ENCODE measurements at regions not wholly inside any gene's neighbourhood (a gene's known extent, or its start where the extent isn't known, plus 50 kb on each side); places are given as distances from the start of the nearest gene placed in this dataset.

DNA sequence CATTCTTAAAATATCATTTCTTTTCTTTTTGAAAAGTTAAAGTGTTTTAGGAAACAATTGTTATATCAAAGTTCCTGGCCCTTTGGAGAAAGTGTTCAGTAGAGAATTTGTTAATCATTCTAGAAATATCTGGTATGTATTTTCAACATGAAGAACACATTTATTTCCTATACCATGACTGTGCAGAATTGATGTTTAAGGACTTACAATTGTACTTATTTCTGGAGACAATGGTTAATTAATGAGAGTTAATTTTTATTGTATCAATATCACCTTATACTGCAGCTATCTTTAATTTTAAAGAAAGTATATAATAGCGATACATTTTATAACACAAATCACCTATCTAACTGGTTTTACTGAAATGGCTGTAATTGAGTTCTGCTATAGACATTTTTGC is 95.3 kb downstream of the TEX29 start:
- Histone ChIP-seq H3K4me3 (ENCODE audit: low read length) (no peak overlapping the region), H3K9me3 (ENCODE audit: control insufficient read depth, low read length) (no peaks in the 10 kb centered on the region), H3K4me1 (ENCODE audit: control insufficient read depth, insufficient read depth, low read length) (no peaks in the 10 kb centered on the region), H3K36me3 (ENCODE audit: control insufficient read depth, insufficient read depth, low read length) (no peaks in the 10 kb centered on the region), H3K9ac (ENCODE audit: low read length) (no peak overlapping the region), H3K27me3 (ENCODE audit: control insufficient read depth, insufficient read depth, low read length) (peaks cover 12% of the 10 kb centered on the region)

GRCh38 chr13:111418101-111418500 is 97.7 kb downstream of the TEX29 start:
- peaks cover 3% of the 10 kb centered on the region for H3K27me3 ChIP-seq (ENCODE audit: control insufficient read depth, insufficient read depth, low read length)
- H3K4me1 ChIP-seq (ENCODE audit: control insufficient read depth, insufficient read depth, low read length), result no peaks in the 10 kb centered on the region
- H3K36me3 ChIP-seq (ENCODE audit: control insufficient read depth, insufficient read depth, low read length), result no peaks in the 10 kb centered on the region
- H3K9ac ChIP-seq (ENCODE audit: low read length), result no peak overlapping the region
- no peaks in the 10 kb centered on the region for H3K9me3 ChIP-seq (ENCODE audit: control insufficient read depth, low read length)
- no peak overlapping the region for H3K4me3 ChIP-seq (ENCODE audit: low read length)

DNA sequence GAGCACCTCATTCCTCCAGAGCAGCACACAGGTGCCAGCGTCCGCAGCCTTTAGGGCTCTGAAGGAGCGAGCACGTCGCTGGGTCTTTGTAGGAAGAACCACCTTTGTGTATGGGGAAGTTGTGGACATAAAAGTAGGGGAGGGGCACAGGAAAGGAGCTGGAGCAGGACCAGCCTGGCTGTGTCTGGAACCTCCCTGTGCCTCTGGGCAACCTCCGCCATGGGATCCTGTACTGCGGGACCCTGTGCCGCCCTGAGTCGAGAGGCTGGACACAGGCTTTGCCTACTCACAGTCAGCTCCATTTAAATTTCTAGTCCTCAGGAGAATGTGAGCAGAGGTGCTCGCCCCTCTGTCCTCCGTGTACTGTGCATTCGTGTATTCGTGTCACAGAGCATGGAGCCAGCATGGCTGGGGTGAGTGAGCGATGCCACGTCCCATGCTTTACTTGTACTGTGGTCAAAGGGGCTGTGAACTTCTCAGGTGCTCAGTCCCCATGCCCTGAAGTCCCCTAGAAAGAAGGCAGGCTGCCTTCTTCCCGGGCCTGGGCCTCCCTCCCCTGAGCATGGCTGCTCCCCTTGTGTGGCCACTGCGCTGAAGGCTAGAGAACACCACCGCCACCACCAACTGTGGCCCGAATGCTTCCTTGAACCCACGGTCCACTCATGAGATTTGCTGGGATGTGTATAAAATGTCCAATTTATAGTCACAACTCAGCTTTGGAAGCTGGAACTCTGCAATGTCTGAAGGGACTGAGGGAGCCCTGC is 99.9 kb downstream of the TEX29 start:
- Histone ChIP-seq H3K27me3 (ENCODE audit: control insufficient read depth, insufficient read depth, low read length) (peaks cover 3% of the 10 kb centered on the region), H3K4me3 (ENCODE audit: low read length) (no peak overlapping the region), H3K36me3 (ENCODE audit: control insufficient read depth, insufficient read depth, low read length) (no peaks in the 10 kb centered on the region), H3K9me3 (ENCODE audit: control insufficient read depth, low read length) (no peaks in the 10 kb centered on the region), H3K4me1 (ENCODE audit: control insufficient read depth, insufficient read depth, low read length) (no peaks in the 10 kb centered on the region), H3K9ac (ENCODE audit: low read length) (no peak overlapping the region)

- Histone ChIP-seq H3K4me1 (ENCODE audit: control insufficient read depth, insufficient read depth, low read length) (no peaks in the 10 kb centered on the region), H3K9me3 (ENCODE audit: control insufficient read depth, low read length) (no peaks in the 10 kb centered on the region), H3K4me3 (ENCODE audit: low read length) (no peak overlapping the region), H3K36me3 (ENCODE audit: control insufficient read depth, insufficient read depth, low read length) (no peaks in the 10 kb centered on the region), H3K27me3 (ENCODE audit: control insufficient read depth, insufficient read depth, low read length) (peaks cover 3% of the 10 kb centered on the region), H3K9ac (ENCODE audit: low read length) (no peak overlapping the region)
Measured at GRCh38 chr13:111421216-111421615, 100.8 kb downstream of the TEX29 start.

DNA sequence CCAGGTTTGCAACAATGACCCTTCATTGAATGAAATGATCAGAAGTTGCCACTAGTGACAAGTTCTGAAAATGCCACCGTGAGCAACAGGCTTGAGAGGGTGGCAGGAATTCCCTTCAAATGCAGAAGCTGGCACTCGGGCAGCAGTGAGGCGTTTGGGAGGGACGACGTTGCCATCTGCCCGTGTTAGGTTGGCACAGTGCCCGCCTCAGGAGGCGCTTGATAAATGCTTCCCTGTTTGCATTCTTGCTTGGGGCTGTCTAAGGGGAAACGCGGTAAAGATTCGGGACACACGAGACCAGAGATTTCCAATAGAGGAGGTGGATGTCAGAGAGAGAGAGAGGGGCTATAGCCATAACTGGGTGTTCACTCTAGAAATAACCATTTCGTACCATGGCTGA is 101.9 kb downstream of the TEX29 start:
- no peak overlapping the region for H3K4me3 ChIP-seq (ENCODE audit: low read length)
- H3K4me1 ChIP-seq (ENCODE audit: control insufficient read depth, insufficient read depth, low read length), result no peaks in the 10 kb centered on the region
- H3K9ac ChIP-seq (ENCODE audit: low read length), result no peak overlapping the region
- H3K27me3 ChIP-seq (ENCODE audit: control insufficient read depth, insufficient read depth, low read length), result peaks cover 3% of the 10 kb centered on the region
- H3K36me3 ChIP-seq (ENCODE audit: control insufficient read depth, insufficient read depth, low read length), result no peaks in the 10 kb centered on the region
- H3K9me3 ChIP-seq (ENCODE audit: control insufficient read depth, low read length), result no peaks in the 10 kb centered on the region

DNA sequence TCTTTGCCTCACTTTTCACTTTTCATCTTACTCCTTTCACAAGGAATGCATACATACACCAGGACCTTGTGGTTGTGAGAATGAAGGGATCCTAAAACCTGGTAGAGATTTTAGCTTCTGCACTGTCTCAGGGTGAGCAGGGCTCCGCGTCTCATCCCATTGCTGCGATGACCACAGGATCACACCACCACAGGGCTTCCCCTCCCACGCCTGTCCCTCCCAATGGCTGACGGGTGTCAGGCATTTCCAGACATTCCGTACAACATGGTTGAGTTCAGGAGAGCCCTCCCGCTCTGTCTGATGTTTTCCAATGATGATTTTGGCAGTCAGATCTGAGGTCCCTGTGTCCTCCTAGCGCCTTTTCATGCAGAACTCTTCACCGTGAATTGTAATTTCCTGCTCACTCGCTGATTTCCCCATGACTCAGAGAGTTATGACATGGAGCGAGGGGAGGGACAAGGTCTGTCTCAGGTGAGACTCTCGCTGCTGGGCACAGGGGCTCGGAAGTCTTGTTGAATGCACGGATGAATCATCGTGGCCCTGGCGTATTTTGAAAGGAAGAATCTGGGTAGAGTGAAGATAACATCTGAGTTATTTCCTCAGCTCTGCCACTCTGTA is 102.8 kb downstream of the TEX29 start:
- Histone ChIP-seq H3K4me3 (ENCODE audit: low read length) (no peak overlapping the region), H3K36me3 (ENCODE audit: control insufficient read depth, insufficient read depth, low read length) (no peaks in the 10 kb centered on the region), H3K4me1 (ENCODE audit: control insufficient read depth, insufficient read depth, low read length) (no peaks in the 10 kb centered on the region), H3K9me3 (ENCODE audit: control insufficient read depth, low read length) (no peaks in the 10 kb centered on the region), H3K9ac (ENCODE audit: low read length) (no peak overlapping the region), H3K27me3 (ENCODE audit: control insufficient read depth, insufficient read depth, low read length) (peaks cover 3% of the 10 kb centered on the region)

DNA sequence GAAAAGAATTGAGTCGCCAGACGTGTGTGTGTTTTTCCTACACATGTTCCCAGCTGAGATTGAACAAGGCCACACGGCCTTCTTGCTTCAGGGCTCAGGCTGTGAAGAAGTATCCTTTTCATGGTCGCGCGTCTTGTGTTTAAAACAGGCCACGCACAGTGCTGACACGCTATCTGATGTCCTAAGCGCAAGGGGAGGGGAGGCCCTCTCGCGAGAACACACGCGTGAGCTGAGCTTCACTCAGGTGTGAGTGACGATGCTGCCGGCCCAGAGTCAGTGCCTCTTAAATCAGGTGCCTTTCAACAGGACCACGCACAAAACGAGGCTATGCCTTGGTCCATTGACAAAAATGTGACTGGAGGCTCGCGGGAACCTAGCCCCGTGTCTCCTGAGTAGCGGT is 103.7 kb downstream of the TEX29 start:
- no peaks in the 10 kb centered on the region for H3K27me3 ChIP-seq (ENCODE audit: control insufficient read depth, insufficient read depth, low read length)
- no peaks in the 10 kb centered on the region for H3K36me3 ChIP-seq (ENCODE audit: control insufficient read depth, insufficient read depth, low read length)
- no peak overlapping the region for H3K9ac ChIP-seq (ENCODE audit: low read length)
- H3K9me3 ChIP-seq (ENCODE audit: control insufficient read depth, low read length), result no peaks in the 10 kb centered on the region
- no peak overlapping the region for H3K4me3 ChIP-seq (ENCODE audit: low read length)
- H3K4me1 ChIP-seq (ENCODE audit: control insufficient read depth, insufficient read depth, low read length), result peaks cover 2% of the 10 kb centered on the region

- Histone ChIP-seq H3K9ac (ENCODE audit: low read length) (no peak overlapping the region), H3K9me3 (ENCODE audit: control insufficient read depth, low read length) (no peaks in the 10 kb centered on the region), H3K27me3 (ENCODE audit: control insufficient read depth, insufficient read depth, low read length) (no peaks in the 10 kb centered on the region), H3K4me3 (ENCODE audit: low read length) (no peak overlapping the region), H3K36me3 (ENCODE audit: control insufficient read depth, insufficient read depth, low read length) (no peaks in the 10 kb centered on the region), H3K4me1 (ENCODE audit: control insufficient read depth, insufficient read depth, low read length) (peaks cover 4% of the 10 kb centered on the region)
Measured at GRCh38 chr13:111425326-111425725, 104.9 kb downstream of the TEX29 start.

- H3K4me3 ChIP-seq (ENCODE audit: low read length), result no peak overlapping the region
- no peaks in the 10 kb centered on the region for H3K36me3 ChIP-seq (ENCODE audit: control insufficient read depth, insufficient read depth, low read length)
- no peaks in the 10 kb centered on the region for H3K9me3 ChIP-seq (ENCODE audit: control insufficient read depth, low read length)
- peaks cover 4% of the 10 kb centered on the region for H3K4me1 ChIP-seq (ENCODE audit: control insufficient read depth, insufficient read depth, low read length)
- no peak overlapping the region for H3K9ac ChIP-seq (ENCODE audit: low read length)
- H3K27me3 ChIP-seq (ENCODE audit: control insufficient read depth, insufficient read depth, low read length), result no peaks in the 10 kb centered on the region
Measured at GRCh38 chr13:111429064-111429558, 108.7 kb downstream of the TEX29 start.

GRCh38 chr13:111431206-111431605 is 110.8 kb downstream of the TEX29 start:
- no peaks in the 10 kb centered on the region for H3K27me3 ChIP-seq (ENCODE audit: control insufficient read depth, insufficient read depth, low read length)
- H3K9ac ChIP-seq (ENCODE audit: low read length), result no peak overlapping the region
- no peaks in the 10 kb centered on the region for H3K36me3 ChIP-seq (ENCODE audit: control insufficient read depth, insufficient read depth, low read length)
- peaks cover 4% of the 10 kb centered on the region for H3K4me1 ChIP-seq (ENCODE audit: control insufficient read depth, insufficient read depth, low read length)
- no peak overlapping the region for H3K4me3 ChIP-seq (ENCODE audit: low read length)
- no peaks in the 10 kb centered on the region for H3K9me3 ChIP-seq (ENCODE audit: control insufficient read depth, low read length)

- Histone ChIP-seq H3K9me3 (ENCODE audit: control insufficient read depth, low read length) (no peaks in the 10 kb centered on the region), H3K36me3 (ENCODE audit: control insufficient read depth, insufficient read depth, low read length) (no peaks in the 10 kb centered on the region), H3K9ac (ENCODE audit: low read length) (no peak overlapping the region), H3K27me3 (ENCODE audit: control insufficient read depth, insufficient read depth, low read length) (no peaks in the 10 kb centered on the region), H3K4me3 (ENCODE audit: low read length) (no peak overlapping the region), H3K4me1 (ENCODE audit: control insufficient read depth, insufficient read depth, low read length) (no peaks in the 10 kb centered on the region)
Measured at GRCh38 chr13:111434578-111435159, 114.2 kb downstream of the TEX29 start.

GRCh38 chr13:111436446-111436845 is 116.0 kb downstream of the TEX29 start:
- no peaks in the 10 kb centered on the region for H3K9me3 ChIP-seq (ENCODE audit: control insufficient read depth, low read length)
- no peaks in the 10 kb centered on the region for H3K36me3 ChIP-seq (ENCODE audit: control insufficient read depth, insufficient read depth, low read length)
- no peak overlapping the region for H3K4me3 ChIP-seq (ENCODE audit: low read length)
- no peaks in the 10 kb centered on the region for H3K27me3 ChIP-seq (ENCODE audit: control insufficient read depth, insufficient read depth, low read length)
- no peak overlapping the region for H3K9ac ChIP-seq (ENCODE audit: low read length)
- no peaks in the 10 kb centered on the region for H3K4me1 ChIP-seq (ENCODE audit: control insufficient read depth, insufficient read depth, low read length)
